Stomach (tissue), 4 donors: ENCODE measurements at regions not wholly inside any gene's neighbourhood (a gene's known extent, or its start where the extent isn't known, plus 50 kb on each side); places are given as distances from the start of the nearest gene placed in this dataset.

Source experiments
- EP300 ChIP-seq: sonication (generic); formaldehyde crosslinking; IDR thresholded peaks from one replicate; pipeline ENCODE4 v1.6.1; 2017; ENCODE audit warnings: antibody characterized with exemption
- POLR2A ChIP-seq, 4 donors: fragments of 450-650 bp; IDR thresholded peaks; one replicate each; pipeline ENCODE4 v1.6.1; 2016; ENCODE audit warnings: antibody characterized with exemption in 4 of 4, control low read depth in 2 of 4, mild to moderate bottlenecking in 1 of 4, moderate library complexity in 1 of 4

- TF ChIP-seq EP300 (no peak), POLR2A (IDR thresholded peaks at IDR 0.05) (no peak)
Observed at GRCh38 chr5:52041842-52042241, 658.6 kb downstream of the ISL1 start.
